GM18520 (cell line): ENCODE measurements at regions not wholly inside any gene's neighbourhood (a gene's known extent, or its start where the extent isn't known, plus 50 kb on each side); places are given as distances from the start of the nearest gene placed in this dataset.
"Not testable (repeated sequence)": the region's sequence is repeated elsewhere in the genome, so short reads cannot be mapped to it uniquely, and the experiment has no call there.

Experiments
- ATAC-seq: cut with Tn5 transposase; IDR thresholded peaks from one replicate; pipeline ENCODE4 v1.9.1; 2021; ENCODE audit not compliant: unreplicated experiment

DNA sequence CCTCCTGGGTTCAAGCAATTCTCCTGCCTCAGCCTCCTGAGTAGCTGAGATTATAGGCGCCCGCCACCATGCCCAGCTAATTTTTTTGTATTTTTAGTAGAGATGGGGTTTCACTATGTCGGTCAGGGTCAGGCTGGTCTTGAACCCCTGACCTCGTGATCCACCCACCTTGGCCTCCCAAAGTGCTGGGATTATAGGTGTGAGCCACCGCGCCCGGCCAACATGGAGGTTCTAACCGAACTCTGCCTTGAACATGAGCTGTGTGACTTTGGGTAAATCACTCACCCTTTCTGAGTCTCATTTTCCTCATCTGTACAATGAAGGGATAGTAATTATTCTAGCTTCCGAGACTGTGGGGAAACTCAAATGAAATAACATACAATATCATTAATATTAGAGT is 133.5 kb upstream of the RFLNA start:
- not testable (repeated sequence) for ATAC-seq

- no peak for ATAC-seq
Measured at GRCh38 chr12:124162151-124163110, 132.5 kb upstream of the RFLNA start.

DNA sequence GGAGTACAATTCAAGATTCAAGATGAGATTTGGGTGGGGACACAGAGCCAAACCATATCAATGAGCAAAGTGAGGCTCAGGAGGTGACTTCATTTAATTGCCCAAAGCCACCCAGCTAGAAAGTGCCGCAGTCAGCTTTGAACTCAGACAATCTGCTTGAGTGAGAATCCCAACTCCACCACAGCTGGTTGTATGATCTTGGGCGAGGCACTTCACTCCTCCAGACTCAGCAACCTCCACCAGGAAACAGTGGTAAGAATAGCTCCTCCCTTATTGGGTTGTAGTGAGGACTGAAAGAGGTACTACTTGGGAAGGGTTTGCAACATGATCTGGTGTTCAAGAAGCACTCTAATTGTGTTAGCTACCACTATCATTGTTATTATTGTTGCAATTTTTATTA is 129.2 kb upstream of the RFLNA start:
- no peak for ATAC-seq

- ATAC-seq, result no peak
Measured at GRCh38 chr12:124167141-124167540, 127.8 kb upstream of the RFLNA start.

DNA sequence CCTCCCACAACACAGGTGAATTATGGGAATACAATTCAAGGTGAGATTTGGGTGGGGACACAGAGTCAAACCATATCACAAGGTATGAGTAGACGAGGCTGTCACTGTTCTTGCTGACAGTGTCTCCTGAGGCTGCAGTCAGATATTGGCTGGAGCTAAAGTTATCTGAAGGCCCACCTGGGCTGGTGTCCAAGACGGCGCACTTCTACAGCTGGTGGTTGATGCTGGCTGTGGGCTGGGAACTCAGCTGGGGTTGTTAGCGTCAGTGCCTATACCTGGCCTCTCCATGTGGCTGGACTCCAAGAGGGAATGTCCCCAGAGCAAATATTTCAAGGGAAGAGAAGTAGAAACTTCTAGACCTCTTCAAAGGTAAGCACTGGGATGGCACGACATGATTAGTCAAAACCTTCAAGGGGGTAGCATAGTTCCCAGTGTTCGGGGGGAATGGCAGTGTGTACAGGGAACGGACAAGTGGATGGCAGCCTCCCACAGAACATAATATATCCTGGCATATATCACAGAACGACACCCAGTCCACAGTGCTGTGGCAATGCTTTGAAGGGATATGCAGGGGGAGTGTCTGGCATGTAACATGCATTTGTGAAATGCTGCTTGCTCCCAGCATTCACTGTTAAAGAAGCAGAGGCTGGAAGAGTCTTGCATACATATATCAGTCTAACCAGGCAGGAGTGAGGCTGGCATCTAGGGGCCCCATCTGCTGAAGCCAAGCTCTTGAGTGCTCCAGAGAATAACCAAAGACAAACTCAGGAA is 126.7 kb upstream of the RFLNA start:
- no peak for ATAC-seq

DNA sequence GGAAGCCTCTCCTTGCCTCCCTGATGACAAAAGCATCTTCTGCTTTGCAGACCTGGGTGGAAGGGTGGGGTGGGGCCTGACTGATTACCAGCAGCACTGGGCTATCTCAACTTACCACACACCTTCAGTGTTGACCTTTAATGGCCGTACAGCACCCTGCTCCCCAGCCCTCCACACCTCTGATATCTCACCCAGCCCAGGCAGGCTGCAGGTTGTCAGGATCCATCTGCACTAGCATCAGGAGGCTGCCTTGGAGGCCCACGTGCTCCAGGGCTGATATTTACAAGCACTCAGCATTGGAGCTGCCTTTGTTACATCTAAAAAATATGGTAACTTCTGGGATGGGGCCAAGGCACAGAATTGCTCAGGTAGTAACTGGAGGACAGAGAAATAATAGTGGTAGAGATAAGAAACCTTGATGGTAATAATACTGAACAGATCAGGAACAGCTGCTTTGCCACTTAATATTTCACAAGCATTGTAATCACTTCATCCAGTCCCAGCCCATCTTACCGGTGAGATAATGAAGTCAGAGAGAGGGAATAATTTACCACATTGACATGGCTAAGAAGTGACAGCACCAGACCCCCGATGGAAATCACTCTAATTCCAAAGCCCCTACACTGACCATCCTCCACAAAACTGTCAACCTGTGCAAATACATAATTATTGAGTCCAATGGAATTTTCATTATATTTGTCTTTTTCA is 125.2 kb upstream of the RFLNA start:
- no peak for ATAC-seq

- no peak for ATAC-seq
Measured at GRCh38 chr12:124170760-124171159, 124.1 kb upstream of the RFLNA start.

- ATAC-seq, result no peak
Measured at GRCh38 chr12:124171231-124171979, 123.5 kb upstream of the RFLNA start.

DNA sequence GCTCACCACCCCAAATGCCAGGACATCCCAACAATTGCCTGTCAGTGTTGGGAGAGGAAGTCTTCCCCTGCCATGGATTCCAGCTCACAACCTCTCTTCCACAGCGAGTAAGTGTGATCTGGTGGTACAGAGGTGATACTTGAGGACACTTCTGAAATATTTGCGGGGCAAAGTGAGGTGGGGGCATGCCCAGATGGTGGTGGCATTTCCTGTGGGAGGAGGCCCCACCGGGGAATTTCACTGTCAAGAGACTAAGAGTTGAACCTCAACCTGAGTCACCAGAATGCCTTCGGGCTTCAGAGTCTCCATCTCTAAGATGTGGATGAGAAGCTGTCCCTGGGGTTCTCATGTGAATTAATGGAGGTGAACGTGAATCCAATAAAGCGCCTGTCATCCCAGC is 122.3 kb upstream of the RFLNA start:
- ATAC-seq, result no peak

- ATAC-seq, result no peak
Measured at GRCh38 chr12:124173692-124174091, 121.2 kb upstream of the RFLNA start.

GRCh38 chr12:124174451-124175348 is 120.2 kb upstream of the RFLNA start:
- ATAC-seq, result no peak

- no peak for ATAC-seq
Measured at GRCh38 chr12:124175704-124176103, 119.2 kb upstream of the RFLNA start.

GRCh38 chr12:124177276-124177950 is 117.5 kb upstream of the RFLNA start:
- ATAC-seq, result no peak

GRCh38 chr12:124177951-124178316 is 117.0 kb upstream of the RFLNA start:
- no peak for ATAC-seq

DNA sequence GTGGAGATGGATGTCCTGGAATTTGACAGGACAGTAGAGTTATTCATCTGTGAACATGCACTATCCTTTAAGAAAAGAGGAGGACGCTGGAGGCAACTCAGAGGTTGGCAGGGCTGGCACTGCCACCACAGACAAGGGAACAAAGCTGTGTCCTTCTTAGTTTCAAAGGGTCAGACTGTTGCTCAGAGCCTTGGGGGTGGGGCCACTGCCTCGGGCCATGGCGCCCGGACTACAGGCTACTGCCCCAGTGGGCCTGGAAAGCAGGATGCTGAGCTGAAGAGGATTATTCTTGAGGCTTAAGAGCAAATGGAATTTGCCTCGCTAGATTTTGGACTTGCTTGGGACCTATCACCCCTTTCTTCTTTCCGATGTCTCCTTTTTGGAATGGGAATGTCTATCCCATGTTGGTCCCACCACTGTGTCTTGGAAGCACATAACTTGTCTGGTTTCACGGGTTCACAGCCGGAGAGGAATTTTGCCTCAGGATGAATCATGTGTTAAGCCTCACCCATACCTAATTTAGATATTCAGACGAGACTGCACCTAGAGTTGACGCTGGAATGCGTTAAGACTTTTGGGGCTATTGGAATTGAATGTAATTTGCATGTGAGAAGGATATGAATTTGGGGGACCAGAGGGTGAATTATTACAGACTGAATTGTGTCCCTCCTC is 114.8 kb upstream of the RFLNA start:
- ATAC-seq, result no peak

GRCh38 chr12:124183172-124183571 is 111.7 kb upstream of the RFLNA start:
- no peak for ATAC-seq

DNA sequence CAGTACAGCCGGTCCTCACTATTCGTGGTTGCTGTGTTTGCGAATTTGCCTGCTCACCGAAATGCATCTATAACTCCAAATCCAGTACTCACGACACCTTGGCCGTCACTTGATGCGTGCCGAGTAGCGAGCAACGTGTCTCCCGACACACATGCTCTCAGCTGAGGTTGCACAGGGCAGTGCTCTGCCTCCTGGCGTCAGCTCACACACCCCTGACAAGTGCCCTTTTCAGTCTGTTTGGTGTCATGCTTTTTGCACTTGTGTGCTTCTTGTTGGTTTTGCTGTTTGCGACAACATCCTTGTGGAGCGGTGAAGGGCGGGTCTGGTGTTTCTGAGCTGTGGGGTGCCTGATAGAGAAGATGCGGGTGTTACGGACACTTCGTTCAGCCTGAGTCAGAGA is 110.4 kb upstream of the RFLNA start:
- no peak for ATAC-seq

GRCh38 chr12:124185971-124186686 is 108.8 kb upstream of the RFLNA start:
- ATAC-seq, result no peak
